ENCODE measurements at regions not wholly inside any gene's neighbourhood (a gene's known extent, or its start where the extent isn't known, plus 50 kb on each side); places are given as distances from the start of the nearest gene placed in this dataset.

DNA sequence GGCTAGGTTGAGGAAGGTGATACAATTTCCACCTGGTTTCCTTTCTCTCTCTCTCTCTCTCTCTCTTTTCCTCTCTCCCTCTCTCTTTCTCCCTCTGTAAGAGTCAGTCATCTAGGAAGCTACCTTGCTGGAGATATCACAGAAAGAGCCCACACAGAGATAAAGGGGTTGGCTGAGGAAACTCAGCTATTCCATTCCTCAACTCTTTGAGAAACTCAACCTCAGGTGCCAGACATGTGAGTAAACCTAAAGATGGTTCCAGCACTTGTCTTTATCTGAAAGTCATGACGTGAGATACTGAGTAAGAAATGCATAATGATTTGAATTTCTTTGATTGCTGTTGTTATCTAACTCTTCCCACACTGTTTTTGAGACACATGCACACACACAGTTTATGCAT is 564.0 kb downstream of the SPOCK3 start:
- TF ChIP-seq POLR2A (IDR thresholded peaks at IDR 0.05; ENCODE audit: low read length) (no peak), EHMT2 (IDR thresholded peaks at IDR 0.05; ENCODE audit: low read depth) (no peak), JUNB (IDR thresholded peaks at IDR 0.05) (no peak), RNF2 (IDR thresholded peaks at IDR 0.05; ENCODE audit: borderline replicate concordance, low read depth) (no peak)
- TF ChIP-seq, protein P1, sequence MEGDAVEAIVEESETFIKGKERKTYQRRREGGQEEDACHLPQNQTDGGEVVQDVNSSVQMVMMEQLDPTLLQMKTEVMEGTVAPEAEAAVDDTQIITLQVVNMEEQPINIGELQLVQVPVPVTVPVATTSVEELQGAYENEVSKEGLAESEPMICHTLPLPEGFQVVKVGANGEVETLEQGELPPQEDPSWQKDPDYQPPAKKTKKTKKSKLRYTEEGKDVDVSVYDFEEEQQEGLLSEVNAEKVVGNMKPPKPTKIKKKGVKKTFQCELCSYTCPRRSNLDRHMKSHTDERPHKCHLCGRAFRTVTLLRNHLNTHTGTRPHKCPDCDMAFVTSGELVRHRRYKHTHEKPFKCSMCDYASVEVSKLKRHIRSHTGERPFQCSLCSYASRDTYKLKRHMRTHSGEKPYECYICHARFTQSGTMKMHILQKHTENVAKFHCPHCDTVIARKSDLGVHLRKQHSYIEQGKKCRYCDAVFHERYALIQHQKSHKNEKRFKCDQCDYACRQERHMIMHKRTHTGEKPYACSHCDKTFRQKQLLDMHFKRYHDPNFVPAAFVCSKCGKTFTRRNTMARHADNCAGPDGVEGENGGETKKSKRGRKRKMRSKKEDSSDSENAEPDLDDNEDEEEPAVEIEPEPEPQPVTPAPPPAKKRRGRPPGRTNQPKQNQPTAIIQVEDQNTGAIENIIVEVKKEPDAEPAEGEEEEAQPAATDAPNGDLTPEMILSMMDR (IDR thresholded peaks at IDR 0.05) = no peak
- TF ChIP-seq, protein P2, sequence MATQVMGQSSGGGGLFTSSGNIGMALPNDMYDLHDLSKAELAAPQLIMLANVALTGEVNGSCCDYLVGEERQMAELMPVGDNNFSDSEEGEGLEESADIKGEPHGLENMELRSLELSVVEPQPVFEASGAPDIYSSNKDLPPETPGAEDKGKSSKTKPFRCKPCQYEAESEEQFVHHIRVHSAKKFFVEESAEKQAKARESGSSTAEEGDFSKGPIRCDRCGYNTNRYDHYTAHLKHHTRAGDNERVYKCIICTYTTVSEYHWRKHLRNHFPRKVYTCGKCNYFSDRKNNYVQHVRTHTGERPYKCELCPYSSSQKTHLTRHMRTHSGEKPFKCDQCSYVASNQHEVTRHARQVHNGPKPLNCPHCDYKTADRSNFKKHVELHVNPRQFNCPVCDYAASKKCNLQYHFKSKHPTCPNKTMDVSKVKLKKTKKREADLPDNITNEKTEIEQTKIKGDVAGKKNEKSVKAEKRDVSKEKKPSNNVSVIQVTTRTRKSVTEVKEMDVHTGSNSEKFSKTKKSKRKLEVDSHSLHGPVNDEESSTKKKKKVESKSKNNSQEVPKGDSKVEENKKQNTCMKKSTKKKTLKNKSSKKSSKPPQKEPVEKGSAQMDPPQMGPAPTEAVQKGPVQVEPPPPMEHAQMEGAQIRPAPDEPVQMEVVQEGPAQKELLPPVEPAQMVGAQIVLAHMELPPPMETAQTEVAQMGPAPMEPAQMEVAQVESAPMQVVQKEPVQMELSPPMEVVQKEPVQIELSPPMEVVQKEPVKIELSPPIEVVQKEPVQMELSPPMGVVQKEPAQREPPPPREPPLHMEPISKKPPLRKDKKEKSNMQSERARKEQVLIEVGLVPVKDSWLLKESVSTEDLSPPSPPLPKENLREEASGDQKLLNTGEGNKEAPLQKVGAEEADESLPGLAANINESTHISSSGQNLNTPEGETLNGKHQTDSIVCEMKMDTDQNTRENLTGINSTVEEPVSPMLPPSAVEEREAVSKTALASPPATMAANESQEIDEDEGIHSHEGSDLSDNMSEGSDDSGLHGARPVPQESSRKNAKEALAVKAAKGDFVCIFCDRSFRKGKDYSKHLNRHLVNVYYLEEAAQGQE (IDR thresholded peaks at IDR 0.05) = no peak
